Prostate gland (tissue), 2 donors: ENCODE measurements at regions not wholly inside any gene's neighbourhood (a gene's known extent, or its start where the extent isn't known, plus 50 kb on each side); places are given as distances from the start of the nearest gene placed in this dataset.

ENCODE experiments used
- POLR2A ChIP-seq: fragments of 450-650 bp; IDR thresholded peaks from one replicate; pipeline ENCODE4 v1.6.1; 2016; ENCODE audit warnings: antibody characterized with exemption, mild to moderate bottlenecking
- POLR2AphosphoS5 ChIP-seq: sonication (generic); formaldehyde crosslinking; IDR thresholded peaks from one replicate; pipeline ENCODE4 v1.6.1; 2017; ENCODE audit warnings: antibody characterized with exemption
- TF ChIP-seq, protein P1 (sequence below), 4 experiments: fragments of 200-600 bp in 2 of 4; fragments of 450-650 bp in 2 of 4; sonication (generic) in 2 of 4; IDR thresholded peaks; 1 replicate in 3 of 4; 2 replicates in 1 of 4; pipeline ENCODE4 v1.5.1; 2016 to 2019; ENCODE audit warnings: antibody characterized with exemption in 4 of 4, mild to moderate bottlenecking in 2 of 4, moderate library complexity in 2 of 4

DNA sequence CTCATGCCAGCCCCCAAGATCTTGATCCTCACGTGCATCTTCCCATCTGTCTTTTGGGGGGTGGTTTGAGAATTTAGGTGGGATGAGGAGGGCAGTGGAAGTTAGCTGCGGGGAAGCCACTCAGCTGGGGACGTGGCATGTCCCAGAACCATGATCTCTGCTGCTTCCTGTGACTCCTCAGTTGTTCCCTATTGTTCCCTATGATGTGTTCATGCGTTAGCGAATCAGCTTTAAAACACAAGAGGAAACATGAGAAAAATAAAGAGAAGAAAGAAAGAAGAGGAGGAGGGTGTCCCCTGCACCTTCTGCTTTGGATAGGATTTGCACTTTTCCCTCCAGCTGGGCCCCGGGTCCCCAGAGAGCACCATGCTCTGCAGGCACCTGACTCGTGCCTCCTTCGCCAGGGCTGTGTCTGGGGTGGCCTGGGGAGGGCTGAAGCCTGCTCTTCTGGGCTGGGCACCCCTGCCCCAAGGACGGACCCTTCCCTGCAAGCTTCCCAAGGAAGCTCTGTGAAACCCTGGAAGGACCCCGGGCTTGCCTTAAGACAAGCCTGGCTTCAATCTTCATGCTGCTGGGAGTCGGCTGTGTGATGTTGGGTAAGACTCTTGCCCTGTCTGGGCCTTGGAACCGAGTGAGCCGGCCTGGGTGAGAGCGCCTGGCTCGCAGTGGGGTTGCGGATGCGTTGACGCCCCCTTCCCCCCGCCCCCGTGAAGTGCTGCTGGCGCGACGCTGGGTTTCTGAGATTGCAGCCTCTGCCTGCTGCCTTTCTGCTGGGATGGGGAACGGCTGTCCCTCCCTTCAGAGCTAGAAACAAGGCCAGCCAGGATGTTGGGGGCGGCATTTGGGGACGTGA is 62.8 kb upstream of the CIBAR2 start:
- TF ChIP-seq, protein P1, sequence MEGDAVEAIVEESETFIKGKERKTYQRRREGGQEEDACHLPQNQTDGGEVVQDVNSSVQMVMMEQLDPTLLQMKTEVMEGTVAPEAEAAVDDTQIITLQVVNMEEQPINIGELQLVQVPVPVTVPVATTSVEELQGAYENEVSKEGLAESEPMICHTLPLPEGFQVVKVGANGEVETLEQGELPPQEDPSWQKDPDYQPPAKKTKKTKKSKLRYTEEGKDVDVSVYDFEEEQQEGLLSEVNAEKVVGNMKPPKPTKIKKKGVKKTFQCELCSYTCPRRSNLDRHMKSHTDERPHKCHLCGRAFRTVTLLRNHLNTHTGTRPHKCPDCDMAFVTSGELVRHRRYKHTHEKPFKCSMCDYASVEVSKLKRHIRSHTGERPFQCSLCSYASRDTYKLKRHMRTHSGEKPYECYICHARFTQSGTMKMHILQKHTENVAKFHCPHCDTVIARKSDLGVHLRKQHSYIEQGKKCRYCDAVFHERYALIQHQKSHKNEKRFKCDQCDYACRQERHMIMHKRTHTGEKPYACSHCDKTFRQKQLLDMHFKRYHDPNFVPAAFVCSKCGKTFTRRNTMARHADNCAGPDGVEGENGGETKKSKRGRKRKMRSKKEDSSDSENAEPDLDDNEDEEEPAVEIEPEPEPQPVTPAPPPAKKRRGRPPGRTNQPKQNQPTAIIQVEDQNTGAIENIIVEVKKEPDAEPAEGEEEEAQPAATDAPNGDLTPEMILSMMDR (IDR thresholded peaks at IDR 0.05), result no peak
- no peak for TF ChIP-seq POLR2A
- TF ChIP-seq POLR2AphosphoS5, result no peak
